Hippocampal formation (tissue), 2 donors: ENCODE measurements at regions not wholly inside any gene's neighbourhood (a gene's known extent, or its start where the extent isn't known, plus 50 kb on each side); places are given as distances from the start of the nearest gene placed in this dataset.
"Not testable (repeated sequence)": the region's sequence is repeated elsewhere in the genome, so short reads cannot be mapped to it uniquely, and the experiment has no call there.

Experiments
- DNase-seq, 2 donors: peaks; one replicate each; lab custom pipeline; 2025; lab: John Stamatoyannopoulos, UW

DNA sequence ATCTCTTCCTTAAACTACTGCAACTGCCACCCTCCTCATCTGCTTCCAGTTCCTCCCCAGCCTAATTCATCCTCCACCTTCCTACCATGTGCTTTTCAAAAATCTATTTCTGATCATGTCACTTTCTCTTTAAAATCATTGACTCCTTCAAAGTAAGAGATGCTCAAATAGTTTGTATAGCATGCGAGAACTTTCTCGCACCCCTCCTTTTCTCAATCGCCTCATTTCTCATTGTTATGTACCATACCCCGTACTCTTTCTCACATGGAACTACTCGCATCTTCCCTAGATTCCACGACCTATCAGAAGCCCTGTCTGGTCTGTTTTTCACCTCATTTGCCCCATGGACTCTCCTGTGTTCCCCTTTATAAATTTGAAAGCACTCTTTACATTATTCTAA, 238.2 kb downstream of the NRIP1 start:
- no peak for DNase-seq

DNA sequence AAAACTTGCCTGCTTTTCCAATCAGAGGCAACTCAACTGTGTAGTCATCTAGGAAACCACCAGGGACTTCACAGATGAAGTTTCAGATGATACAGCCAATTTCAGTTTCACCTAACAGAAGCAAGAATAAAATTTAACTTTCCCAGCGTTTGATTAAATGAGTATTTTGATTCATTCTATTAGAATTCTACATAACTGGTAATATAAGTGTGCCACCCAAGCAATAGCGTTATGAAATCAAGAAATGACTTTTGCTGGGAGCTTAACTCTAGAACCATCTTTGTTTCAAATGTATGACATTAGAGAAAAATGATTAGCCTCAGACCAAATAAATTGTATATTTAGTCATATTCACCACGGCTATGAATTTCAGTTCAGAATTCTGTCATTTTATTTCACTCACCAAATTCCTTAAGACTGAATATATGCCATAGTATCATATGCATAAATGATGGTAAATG, 239.3 kb downstream of the NRIP1 start:
- no peak for DNase-seq

DNA sequence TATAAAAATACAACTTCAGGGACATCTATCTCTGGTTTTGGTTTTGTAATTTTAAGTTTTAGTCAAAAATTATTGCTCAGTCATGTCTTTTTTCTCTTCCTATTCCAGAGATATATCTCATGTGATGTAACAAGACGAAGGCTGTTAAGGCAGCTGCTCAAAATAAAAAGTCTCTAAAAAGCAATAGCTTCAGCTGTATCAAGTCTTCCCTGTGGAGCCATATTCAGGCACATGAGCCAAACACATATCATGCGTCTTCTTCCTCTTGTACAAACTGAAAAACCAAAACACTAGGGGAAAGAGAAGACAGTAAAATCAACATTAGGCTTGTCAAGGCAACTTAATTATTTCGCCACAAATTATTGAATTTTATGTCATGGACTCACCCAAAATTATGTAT, 240.7 kb downstream of the NRIP1 start:
- DNase-seq, result no peak

DNA sequence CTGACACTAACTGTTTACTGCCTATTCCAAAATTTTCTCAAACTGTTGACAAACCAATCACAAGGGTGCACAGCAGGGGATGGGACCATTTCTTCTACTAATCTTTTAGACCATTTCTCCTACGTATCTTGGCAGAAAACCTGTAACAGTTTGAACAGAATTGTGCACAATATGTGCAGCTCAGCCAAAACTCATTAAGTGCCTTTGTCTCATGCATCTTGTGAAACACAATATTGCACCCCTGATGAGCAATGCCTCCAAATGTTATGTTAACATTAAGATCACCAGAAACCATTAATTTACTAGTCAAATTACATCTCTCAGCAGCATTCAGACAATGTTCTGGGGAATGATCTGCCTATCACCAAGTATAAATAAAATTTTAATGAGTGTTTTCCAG, 247.5 kb downstream of the NRIP1 start:
- DNase-seq, result no peak

DNA sequence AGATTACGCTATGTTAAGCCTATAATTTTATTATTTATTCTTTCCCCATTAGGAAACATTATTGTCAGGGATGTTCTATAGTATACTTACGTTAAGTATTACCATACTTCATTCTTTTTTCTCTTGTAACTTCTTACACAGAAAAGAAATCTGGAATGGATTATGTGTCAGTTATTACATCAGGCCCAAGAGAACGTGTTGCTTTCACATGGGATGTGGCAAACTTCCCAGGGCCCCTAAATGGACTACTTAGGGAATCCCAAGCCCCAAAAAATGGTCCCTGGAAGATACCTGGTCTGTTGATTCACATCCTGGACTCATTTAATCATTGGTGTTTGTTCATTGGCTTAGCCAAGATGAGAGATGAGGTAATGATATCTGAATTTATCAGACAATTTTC, 249.8 kb downstream of the NRIP1 start:
- DNase-seq, result no peak

DNA sequence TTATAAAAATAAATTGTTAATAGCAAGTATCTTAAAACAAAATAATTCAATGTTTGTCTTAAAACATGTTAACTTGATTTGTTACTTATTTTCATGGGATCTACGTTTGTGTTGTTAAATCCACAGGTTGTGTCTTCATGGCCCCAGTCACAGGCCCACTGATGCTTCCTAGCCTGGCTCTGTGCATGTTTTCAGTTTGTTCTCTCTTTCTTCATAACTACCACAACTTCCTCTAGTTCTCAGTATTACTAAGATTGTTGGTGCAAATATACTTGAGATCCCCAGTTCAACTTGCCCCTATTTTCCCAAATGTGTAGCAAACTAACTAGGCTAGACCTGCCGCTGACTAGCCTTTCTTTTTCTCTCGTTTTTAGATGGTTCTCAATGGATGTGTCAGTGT, 250.5 kb downstream of the NRIP1 start:
- no peak for DNase-seq

DNA sequence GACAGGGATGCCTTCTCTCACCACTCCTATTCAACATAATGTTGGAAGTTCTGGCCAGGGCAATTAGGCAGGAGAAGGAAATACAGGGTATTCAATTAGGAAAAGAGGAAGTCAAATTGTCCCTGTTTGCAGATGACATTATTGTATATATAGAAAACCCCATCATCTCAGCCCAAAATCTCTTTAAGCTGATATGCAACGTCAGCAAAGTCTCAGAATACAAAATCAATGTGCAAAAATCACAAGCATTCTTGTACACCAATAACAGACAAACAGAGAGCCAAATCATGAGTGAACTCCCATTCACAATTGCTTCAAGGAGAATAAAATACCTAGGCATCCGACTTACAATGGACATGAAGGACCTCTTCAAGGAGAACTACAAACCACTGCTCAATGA, 258.1 kb upstream of the SAMSN1 start:
- not testable (repeated sequence) for DNase-seq

DNA sequence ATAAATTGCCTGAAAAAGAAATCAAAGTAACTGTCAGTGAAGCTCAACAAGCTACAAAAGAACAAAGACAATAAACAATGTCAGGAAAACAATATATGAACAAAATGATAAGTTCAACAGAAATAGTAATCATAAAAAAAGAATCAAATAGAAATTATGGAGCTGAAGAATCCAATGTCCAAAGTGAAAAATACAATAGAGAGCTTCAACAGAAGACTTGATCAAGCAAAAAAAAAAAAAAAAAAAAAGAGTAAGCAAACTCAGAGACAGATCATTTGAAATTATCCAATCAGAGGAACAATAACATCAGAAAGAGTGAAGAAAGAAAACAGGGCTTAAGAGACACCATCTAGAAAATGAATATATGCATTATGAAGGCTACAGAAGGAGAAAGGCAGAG, 251.4 kb upstream of the SAMSN1 start:
- DNase-seq, result no peak

DNA sequence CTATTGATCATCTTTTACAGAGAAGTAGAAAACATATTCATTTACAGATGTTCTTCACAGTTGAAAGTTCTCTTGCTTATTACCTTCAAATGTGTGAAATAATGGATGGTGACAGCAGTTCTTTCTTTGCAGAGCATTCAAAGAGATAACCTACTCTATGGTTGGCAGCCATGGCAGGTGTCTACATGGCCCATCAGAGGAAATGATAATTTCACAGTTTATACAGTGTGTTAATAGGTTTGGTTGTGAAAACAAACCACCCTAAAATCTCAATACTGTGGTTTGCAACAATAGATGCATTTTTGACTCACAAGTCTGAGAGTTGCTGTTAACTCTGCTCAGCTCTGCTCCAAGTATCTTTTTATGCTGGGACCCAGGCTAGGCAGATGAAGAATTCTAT, 241.2 kb upstream of the SAMSN1 start:
- DNase-seq, result no peak

DNA sequence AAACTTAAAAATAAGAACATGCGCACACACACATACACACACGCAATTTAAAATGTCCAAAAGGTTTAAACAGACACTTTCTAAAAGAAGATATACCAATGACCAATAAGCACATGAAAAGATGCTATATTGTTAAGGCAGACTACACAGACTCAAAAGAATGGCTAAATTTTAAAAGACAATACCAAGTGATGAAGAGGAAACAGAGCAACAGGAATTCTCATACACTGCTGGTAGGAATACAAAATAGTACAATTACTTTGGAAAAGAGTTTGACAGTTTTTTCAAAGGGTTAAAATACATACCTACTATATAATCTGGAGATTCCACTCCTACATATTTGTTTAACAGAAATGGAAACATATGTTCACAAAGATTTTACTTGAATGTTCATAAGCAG, 239.6 kb upstream of the SAMSN1 start:
- no peak for DNase-seq

DNA sequence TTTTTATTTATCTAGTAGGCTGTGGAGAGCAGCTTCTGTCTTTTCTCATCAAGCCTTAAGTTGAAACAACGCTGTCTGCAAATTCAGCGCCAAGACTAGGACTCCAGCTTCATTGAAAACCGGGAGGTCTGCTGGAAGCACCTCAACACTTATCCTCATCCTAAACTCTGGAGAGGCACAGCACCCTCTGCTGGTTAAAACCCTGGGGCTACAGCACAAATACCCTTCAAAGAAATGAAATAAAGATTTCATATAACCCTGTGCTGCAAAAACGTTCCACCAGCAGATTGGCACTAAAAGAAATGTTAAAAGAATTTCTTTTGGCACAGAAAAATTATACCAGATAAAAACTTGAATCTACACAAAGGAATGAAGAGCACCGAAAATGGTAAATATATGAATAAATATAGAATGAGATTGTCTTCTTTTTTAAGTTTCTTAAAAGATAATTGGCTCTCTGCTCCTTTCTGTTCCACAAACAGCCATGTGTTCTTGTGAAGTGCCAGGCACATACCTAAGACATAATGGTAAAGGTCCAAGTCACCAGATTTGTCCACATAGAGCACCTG, 227.7 kb upstream of the SAMSN1 start:
- peak in 1 of 2 donors; percentile 19 for DNase-seq

DNA sequence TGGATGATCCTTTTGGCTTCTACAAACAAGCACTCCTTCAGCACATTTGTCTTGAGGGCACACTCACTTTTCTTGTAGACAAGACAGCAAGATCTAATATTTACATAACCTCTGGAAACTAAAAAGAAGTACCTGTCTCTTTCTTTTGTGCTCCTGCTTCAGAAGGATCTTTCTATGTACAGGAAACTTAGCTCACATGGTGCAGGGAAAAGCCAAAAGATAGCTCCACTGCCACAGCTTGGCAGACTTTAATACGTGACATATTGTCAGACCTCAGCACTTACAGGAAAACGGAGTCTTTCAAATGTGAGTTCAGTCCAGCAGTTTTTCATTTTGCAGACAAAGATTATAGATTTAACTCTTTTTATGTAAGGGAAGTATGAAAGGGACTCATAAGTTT, 225.5 kb upstream of the SAMSN1 start:
- no peak for DNase-seq

DNA sequence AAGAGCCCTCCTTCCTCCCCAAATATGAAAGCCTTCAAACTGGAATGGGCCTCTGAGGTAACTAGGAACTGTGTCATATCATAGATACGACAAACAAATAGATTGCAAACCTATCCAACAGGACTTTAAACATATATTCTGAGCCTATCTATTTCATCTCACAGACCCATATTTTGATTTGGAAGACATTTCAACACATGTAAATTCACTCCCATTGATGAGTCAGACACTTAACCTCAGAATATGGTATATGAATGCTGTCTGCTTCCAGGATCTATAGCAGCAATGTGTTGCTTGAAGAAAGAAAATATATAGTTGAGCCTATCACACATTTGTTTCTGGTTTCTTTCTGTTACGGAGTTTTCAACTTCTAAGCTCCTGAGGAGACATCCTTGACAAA, 221.9 kb upstream of the SAMSN1 start:
- no peak for DNase-seq

DNA sequence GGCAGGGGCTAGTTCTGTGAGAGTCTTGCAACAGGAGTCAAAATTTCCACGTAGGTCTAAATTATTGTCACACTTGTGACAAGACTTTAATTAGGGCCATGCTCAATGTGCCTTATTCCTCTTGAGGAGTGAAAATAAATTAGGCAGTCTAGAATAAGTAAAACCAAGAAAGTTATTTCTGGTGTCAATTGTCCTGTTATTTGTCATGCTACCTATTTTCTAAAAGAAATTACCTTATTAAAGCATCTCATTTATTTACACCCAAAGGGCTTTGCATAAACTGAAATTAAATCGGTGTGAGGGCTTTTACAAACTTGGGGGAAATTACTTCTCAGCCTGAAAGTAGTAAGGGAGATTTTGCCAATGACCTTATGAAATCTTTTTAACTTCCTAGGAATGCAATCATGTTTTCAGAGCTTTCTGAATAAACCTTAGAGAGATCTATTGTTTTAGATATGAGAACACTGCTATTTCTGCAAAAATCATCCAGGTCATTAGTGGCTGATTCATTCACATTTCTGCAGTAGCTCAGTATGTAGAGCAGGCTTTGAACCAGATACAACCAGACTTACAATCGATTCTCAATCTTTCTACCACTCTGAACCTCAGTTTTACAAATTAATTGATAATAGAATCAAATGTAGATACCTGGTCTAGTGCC, 221.2 kb upstream of the SAMSN1 start:
- no peak for DNase-seq

DNA sequence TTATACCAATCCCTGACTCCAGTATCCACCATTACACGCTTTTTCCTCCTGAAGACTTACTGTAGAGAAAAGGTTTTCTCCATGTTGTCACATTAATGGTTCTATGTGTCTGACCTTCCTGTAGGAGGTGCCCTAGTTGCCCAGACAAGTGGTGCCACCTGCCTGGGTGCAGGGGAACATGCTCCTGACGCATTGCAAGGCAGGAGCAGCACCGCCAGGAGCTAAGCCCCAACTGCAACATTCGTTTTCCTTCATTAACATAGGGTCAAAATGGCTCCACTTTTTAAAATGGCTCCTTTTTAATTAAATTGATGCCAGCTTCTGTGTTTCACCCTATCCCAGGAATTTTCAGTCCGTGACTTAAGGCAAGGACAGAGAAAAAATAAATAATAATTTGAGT, 220.1 kb upstream of the SAMSN1 start:
- no peak for DNase-seq

DNA sequence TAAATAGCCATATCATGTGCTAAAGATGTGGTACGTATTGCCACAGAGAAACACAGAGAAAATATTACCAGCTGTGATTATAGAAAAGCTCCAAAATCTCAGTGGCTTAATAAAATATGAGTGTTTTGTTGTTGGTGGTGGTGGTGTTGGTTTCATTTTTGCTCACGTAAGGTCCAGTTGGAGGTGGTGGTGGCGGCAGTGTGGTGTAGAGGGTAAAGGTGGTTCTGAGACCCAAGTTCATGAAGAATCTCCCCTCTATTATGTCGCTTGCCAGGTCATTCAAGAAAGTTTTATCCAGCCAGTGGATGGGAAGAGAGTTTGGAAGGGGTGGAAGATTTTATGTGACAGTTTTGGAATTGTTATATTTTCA, 217.6 kb upstream of the SAMSN1 start:
- DNase-seq, result no peak

DNA sequence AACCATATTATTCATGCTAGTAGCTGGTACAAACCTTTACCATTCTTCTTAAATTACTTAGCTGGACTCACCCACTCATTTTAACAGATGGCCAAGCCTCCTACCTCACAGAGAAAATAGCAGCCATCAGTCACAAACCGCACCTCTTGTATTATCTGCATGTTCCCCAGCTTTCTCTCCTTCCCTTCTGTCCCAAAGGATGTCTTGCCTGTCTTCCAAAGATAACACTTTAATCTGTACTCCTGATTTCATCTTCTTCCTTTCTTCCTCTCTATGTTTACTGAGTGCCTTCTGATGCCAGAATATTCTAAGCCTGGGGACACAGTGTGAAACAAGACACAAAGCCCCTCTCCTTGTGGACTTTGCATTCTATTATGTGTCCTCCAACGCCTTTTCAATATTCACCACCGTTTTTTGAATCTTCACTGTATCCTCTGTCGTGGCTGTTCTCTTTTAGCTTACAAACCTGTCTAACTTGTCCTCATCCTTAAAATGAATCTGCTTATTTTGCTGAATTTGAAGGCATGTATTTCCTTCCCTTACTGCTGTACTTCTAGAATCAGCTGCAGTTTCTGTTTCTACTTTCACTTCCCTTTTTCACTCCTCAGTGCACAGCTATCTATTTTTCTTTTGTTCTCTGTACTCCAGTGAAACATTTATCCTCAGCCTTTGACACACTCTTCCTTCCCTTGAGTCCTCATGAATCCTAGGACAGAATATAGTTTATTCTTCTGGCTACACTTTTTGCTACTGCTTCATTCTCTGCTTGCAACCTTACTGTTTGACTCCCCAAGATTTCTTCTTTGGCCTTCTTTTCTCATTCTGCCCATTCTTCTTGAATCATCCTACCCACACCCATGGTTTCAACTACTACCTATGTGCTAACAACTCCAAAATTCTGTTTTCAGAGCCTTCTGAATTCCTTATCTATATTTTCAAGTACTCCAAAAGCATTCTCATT, 216.9 kb upstream of the SAMSN1 start:
- no peak for DNase-seq

DNA sequence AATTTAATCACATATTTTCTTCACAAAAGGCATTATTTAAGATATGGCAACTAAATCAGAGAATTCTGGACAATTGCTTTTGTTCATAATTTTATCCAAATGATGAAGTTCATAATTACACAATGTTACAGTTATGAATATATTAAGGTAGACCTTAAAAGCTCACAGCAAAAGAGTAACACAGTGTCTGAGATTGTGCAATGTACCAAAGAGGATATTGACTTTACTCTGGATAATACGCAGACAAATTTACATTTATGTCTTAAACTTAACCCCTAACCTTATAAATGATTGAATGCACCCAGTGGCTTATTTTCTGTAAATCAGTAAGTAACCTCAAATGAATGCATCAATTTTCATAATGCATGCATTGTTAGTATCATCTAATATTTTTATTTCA, 216.2 kb upstream of the SAMSN1 start:
- DNase-seq, result no peak

DNA sequence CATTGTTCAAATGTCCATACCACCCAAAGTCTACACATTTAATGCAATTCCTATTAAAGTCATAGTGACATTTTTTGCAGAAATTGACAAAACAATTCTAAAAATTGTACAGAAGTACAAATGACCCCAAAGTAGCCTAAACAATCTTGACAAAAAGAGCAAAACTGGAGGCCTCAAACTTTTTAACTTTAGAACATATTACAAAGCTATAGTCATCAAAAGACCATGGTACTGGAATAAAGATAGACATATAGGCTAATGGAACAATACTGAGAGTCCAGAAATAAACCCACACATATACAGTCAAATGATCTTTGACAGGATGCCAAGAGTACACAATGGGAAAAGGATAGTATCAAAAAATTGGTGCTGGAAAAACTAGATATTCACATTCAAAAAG, 213.2 kb upstream of the SAMSN1 start:
- no peak for DNase-seq

DNA sequence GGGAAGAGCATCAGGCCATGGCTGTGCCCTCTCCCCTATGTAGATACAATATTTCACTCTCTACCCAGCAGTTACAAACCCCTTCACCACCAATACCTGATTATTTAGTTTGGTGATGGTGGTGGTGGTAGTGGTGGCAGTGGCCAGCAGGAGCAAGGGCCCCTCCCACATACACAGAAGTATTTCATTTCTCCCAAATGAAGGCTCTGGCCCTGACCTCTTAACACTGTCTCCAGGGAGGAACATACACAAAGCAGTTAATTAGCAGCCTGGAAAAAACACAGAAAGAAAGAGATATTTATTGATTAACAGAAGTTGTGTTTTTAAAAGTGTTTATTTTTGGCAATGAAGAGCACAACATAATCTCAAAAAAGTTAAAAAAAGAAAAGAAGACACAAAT, 212.7 kb upstream of the SAMSN1 start:
- DNase-seq, result no peak

DNA sequence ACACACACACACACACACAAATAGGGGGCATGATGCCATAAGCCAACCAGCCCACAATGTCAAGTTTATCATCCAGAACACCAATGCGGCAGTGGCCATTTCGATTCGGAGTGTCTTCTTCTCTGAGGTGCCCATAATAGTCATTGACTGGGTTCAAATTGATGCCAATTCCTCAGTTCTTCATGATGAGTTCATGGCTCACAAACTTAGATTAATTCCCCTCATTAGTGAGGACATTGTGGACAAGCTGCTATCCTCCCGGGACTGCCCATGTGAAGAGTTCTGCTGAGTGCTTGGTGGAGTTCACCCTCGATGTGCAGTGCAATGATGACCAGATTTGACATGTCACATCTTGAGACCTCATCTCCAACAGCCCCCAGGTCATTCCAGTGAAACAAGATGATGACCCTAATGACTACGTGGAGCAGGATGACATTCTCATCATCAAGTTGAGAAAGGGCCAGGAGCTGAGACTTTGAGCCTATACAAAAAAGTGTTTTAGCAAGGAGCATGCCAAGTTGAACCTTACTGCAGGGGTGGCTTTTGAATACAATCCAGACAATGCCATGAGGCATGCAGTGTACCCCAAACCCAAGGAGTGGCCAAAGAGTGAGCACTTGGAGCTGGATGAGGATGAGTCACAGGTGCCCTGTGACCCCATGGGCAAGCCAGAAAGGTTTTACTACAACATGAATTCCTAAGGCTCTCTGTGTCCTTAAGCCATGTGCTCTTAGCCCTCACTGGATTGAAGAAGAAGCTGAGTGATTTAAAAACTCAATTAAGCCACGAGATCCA, 211.6 kb upstream of the SAMSN1 start:
- DNase-seq, result no peak

DNA sequence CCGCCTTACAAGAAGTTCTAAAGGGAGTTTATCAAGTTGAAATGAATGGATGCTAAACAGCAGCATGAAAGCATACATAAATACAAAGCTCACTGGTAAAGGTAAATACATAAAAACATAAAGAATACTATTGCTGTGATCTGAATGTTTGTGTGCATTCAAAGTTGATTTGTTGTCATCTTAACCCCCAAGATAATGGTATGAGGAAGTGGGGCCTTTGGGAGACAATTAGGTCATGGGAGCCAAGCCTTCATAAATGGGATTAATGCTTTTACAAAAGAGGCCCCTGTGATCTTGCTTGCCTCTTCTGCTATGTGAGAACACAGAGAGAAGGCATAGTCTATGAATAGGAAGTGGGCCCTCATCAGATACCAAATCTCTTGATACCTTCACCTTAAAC, 209.0 kb upstream of the SAMSN1 start:
- DNase-seq, result no peak
